Activated CD8-positive, alpha-beta T cell treated with anti-CD3 and anti-CD28 coated beads for 36 hours (primary cell): ENCODE measurements at regions not wholly inside any gene's neighbourhood (a gene's known extent, or its start where the extent isn't known, plus 50 kb on each side); places are given as distances from the start of the nearest gene placed in this dataset.
A peak's percentile ranks its signal among the peaks of the same experiment; 100 is the strongest.

Experiments
- ATAC-seq: fragments of 200-7000 bp; cut with Tn5 transposase; one replicate; pipeline ENCODE4 v1.10.0; 2021; ENCODE audit warnings: mild to moderate bottlenecking, moderate library complexity
- CTCF ChIA-PET: fragments of 350-600 bp; sonication (Branson Sonifier 250); formaldehyde crosslinking; loops from one replicate; lab custom pipeline; 2021; ENCODE audit warnings: antibody characterized with exemption; lab: Charles Lee
- POLR2A ChIA-PET: fragments of 350-600 bp; sonication (Branson Sonifier 250); formaldehyde crosslinking; loops from one replicate; lab custom pipeline; 2021; ENCODE audit warnings: antibody characterized with exemption; lab: Charles Lee
- DNase-seq: peaks from one replicate; pipeline ENCODE4 v3.0.0-alpha.2; 2020
- H3K27ac Mint-ChIP-seq: one replicate; pipeline ENCODE4 v1.8.0; 2021; ENCODE audit warnings: mild to moderate bottlenecking, mixed read lengths
- H3K27me3 Mint-ChIP-seq: one replicate; pipeline ENCODE4 v1.8.0; 2021; ENCODE audit warnings: mixed read lengths
- H3K36me3 Mint-ChIP-seq: one replicate; pipeline ENCODE4 v1.8.0; 2021; ENCODE audit warnings: low read depth, mixed read lengths
- H3K4me1 Mint-ChIP-seq: one replicate; pipeline ENCODE4 v1.8.0; 2021; ENCODE audit warnings: low read depth, mixed read lengths
- H3K4me3 Mint-ChIP-seq: one replicate; pipeline ENCODE4 v1.8.0; 2021; ENCODE audit warnings: mild to moderate bottlenecking, moderate library complexity, mixed read lengths
- H3K9me3 Mint-ChIP-seq: one replicate; pipeline ENCODE4 v1.8.0; 2021; ENCODE audit warnings: mixed read lengths
- CTCF ChIP-seq: fragments of 200-600 bp; IDR thresholded peaks from one replicate; pipeline ENCODE4 v1.8.0; 2022; ENCODE audit warnings: antibody characterized with exemption, mild to moderate bottlenecking
- intact Hi-C: fragments of 100-400 bp; cut with micrococcal nuclease; formaldehyde crosslinking; loops from one replicate; pipeline ENCODE4 v1.10.0; 2022

GRCh38 chr5:12294151-12294550 is 389.9 kb upstream of the CTNND2 start:
- H3K9me3 Mint-ChIP-seq: peaks cover 13% of the 10 kb centered on the region
- no peak for TF ChIP-seq CTCF
- DNase-seq (no peak), ATAC-seq (no peak)
- intact Hi-C loops: no loop called here
- no peaks in the 10 kb centered on the region for H3K27me3 Mint-ChIP-seq
- POLR2A ChIA-PET: no interaction called here
- H3K4me1 Mint-ChIP-seq: no peaks in the 10 kb centered on the region
- CTCF ChIA-PET: interaction anchor here (0.6 kb wide), 1 partner anchor 621 kb away, joined by 3 read pairs; no protein-coding TSS in a partner anchor
- H3K36me3 Mint-ChIP-seq: no peaks in the 10 kb centered on the region
- no peak overlapping the region for H3K4me3 Mint-ChIP-seq
- H3K27ac Mint-ChIP-seq: no peak overlapping the region

- H3K4me3 Mint-ChIP-seq: no peak overlapping the region
- H3K27me3 Mint-ChIP-seq: no peaks in the 10 kb centered on the region
- no peak overlapping the region for H3K27ac Mint-ChIP-seq
- POLR2A ChIA-PET: no interaction called here
- CTCF ChIA-PET: no interaction called here
- intact Hi-C loops: no loop called here
- ATAC-seq (no peak), DNase-seq (no peak)
- peak; percentile 22 for TF ChIP-seq CTCF
- H3K4me1 Mint-ChIP-seq: no peaks in the 10 kb centered on the region
- peaks cover 16% of the 10 kb centered on the region for H3K9me3 Mint-ChIP-seq
- H3K36me3 Mint-ChIP-seq: no peaks in the 10 kb centered on the region
Measured at GRCh38 chr5:12292610-12293204, 388.5 kb upstream of the CTNND2 start.

- H3K9me3 Mint-ChIP-seq: peaks cover 5% of the 10 kb centered on the region
- no peak for DNase-seq
- no peak for ATAC-seq
- no peaks in the 10 kb centered on the region for H3K27me3 Mint-ChIP-seq
- no peaks in the 10 kb centered on the region for H3K36me3 Mint-ChIP-seq
- POLR2A ChIA-PET: no interaction called here
- H3K4me3 Mint-ChIP-seq: no peak overlapping the region
- no peaks in the 10 kb centered on the region for H3K4me1 Mint-ChIP-seq
- no peak for TF ChIP-seq CTCF
- CTCF ChIA-PET: no interaction called here
- H3K27ac Mint-ChIP-seq: no peak overlapping the region
- intact Hi-C loops: no loop called here
Measured at GRCh38 chr5:12284604-12285003, 380.4 kb upstream of the CTNND2 start.

GRCh38 chr5:12277504-12278192 is 373.4 kb upstream of the CTNND2 start:
- POLR2A ChIA-PET: no interaction called here
- no peak overlapping the region for H3K27ac Mint-ChIP-seq
- ATAC-seq (peak; percentile 39), DNase-seq (peak; percentile 3)
- no peaks in the 10 kb centered on the region for H3K36me3 Mint-ChIP-seq
- no peaks in the 10 kb centered on the region for H3K27me3 Mint-ChIP-seq
- no peak for TF ChIP-seq CTCF
- intact Hi-C loops: no loop called here
- H3K9me3 Mint-ChIP-seq: peaks cover 7% of the 10 kb centered on the region
- CTCF ChIA-PET: no interaction called here
- H3K4me3 Mint-ChIP-seq: no peak overlapping the region
- peaks cover 9% of the 10 kb centered on the region for H3K4me1 Mint-ChIP-seq

- H3K9me3 Mint-ChIP-seq: peaks cover 7% of the 10 kb centered on the region
Measured at GRCh38 chr5:12274236-12274635, 370.0 kb upstream of the CTNND2 start.

More at GRCh38 chr5:12274236-12274635, 370.0 kb upstream of the CTNND2 start:
- no peak overlapping the region for H3K4me3 Mint-ChIP-seq
- H3K27ac Mint-ChIP-seq: no peak overlapping the region
- H3K36me3 Mint-ChIP-seq: no peaks in the 10 kb centered on the region
- ChIA-PET CTCF (no interaction called here), POLR2A (no interaction called here)
- H3K27me3 Mint-ChIP-seq: no peaks in the 10 kb centered on the region
- DNase-seq: no peak
- H3K4me1 Mint-ChIP-seq: peaks cover 9% of the 10 kb centered on the region
- no peak for TF ChIP-seq CTCF
- no peak for ATAC-seq
- intact Hi-C loops: no loop called here
